Kidney (tissue), 13 donors: ENCODE measurements at regions not wholly inside any gene's neighbourhood (a gene's known extent, or its start where the extent isn't known, plus 50 kb on each side); places are given as distances from the start of the nearest gene placed in this dataset.
A peak's percentile ranks its signal among the peaks of the same experiment; 100 is the strongest.

Experiments
- DNase-seq, 5 donors: peaks; one replicate each; pipeline ENCODE4 v3.0.0-alpha.2; 2013 to 2020
- FAIRE-seq: peaks from 2 replicates; lab custom pipeline; 2012; peaks lifted over from hg19 to GRCh38; lab: Jason Lieb, UNC
- H3K27ac ChIP-seq, 2 donors: one replicate each; pipeline ENCODE4 v1.7.0; 2013; ENCODE audit warnings: low read depth in 2 of 2, low read length in 2 of 2, inconsistent platforms in 1 of 2
- H3K27me3 ChIP-seq: one replicate; pipeline ENCODE4 v1.7.1; 2013; ENCODE audit warnings: low read length, inconsistent platforms; ENCODE audit not compliant: control insufficient read depth, insufficient read depth
- H3K36me3 ChIP-seq, 3 donors: one replicate each; pipeline versions ENCODE4 v1.7.0 to v1.7.1; 2013; ENCODE audit warnings: low read length in 3 of 3, control low read depth in 1 of 3, inconsistent platforms in 1 of 3; ENCODE audit not compliant: insufficient read depth in 3 of 3, control insufficient read depth in 2 of 3
- H3K4me1 ChIP-seq, 3 donors: one replicate each; pipeline versions ENCODE4 v1.7.0 to v1.7.1; 2013; ENCODE audit warnings: low read length in 3 of 3, inconsistent platforms in 1 of 3, low read depth in 1 of 3; ENCODE audit not compliant: control insufficient read depth in 2 of 3, insufficient read depth in 2 of 3
- H3K4me3 ChIP-seq, 3 donors: one replicate each; pipeline versions ENCODE4 v1.7.0 to v1.8.1; 2013; ENCODE audit warnings: low read length in 3 of 3, control low read depth in 1 of 3, inconsistent platforms in 1 of 3
- H3K9ac ChIP-seq, 3 donors: one replicate each; pipeline versions ENCODE4 v1.7.0 to v1.7.1; 2013; ENCODE audit warnings: low read length in 3 of 3, control low read depth in 1 of 3, inconsistent platforms in 1 of 3
- H3K9me3 ChIP-seq, 3 donors: one replicate each; pipeline versions ENCODE4 v1.7.0 to v1.7.1; 2013; ENCODE audit warnings: low read length in 3 of 3, control low read depth in 1 of 3, inconsistent platforms in 1 of 3; ENCODE audit not compliant: control insufficient read depth in 2 of 3, insufficient read depth in 1 of 3
- CTCF ChIP-seq: IDR thresholded peaks from 3 replicates; pipeline ENCODE4 v1.5.1; 2012; ENCODE audit warnings: mild to moderate bottlenecking, moderate library complexity, borderline replicate concordance; ENCODE audit not compliant: insufficient read depth; ENCODE audit errors: extremely low read depth
- intact Hi-C: fragments of 100-400 bp; cut with DNase I; formaldehyde crosslinking; loops from one replicate; pipeline ENCODE4 v1.11.1; 2022
- donor health status: control.
- donor health status: control.
- donor health status: control.
- donor health status: control.
- donor health status: control.
- donor health status: DM: yes; HTN: yes; CAD: no.
- donor health status: Normal renal cell carcinoma (clear cell type).

GRCh38 chr14:48853159-48853558, 733.0 kb downstream of the RPS29 start:
- Histone ChIP-seq H3K4me3 (no peak overlapping the region), H3K27me3 (no peaks in the 10 kb centered on the region), H3K27ac (no peak overlapping the region), H3K36me3 (no peaks in the 10 kb centered on the region), H3K4me1 (no peaks in the 10 kb centered on the region), H3K9me3 (no peaks in the 10 kb centered on the region), H3K9ac (no peak overlapping the region)
- DNase-seq (no peak), FAIRE-seq (no peak)
- intact Hi-C loops: no loop called here
- TF ChIP-seq CTCF: no peak

- peak in 2 of 5 donors; percentile 9 to 26 for DNase-seq
- no peak for FAIRE-seq
- intact Hi-C loops: no loop called here
Measured at GRCh38 chr14:48849741-48850322, 736.3 kb downstream of the RPS29 start.

GRCh38 chr14:48842785-48843184, 743.4 kb downstream of the RPS29 start:
- no peak for DNase-seq

More at GRCh38 chr14:48849741-48850322, 736.3 kb downstream of the RPS29 start:
- H3K4me3 ChIP-seq: no peak overlapping the region
- no peaks in the 10 kb centered on the region for H3K9me3 ChIP-seq
- no peak for TF ChIP-seq CTCF
- H3K4me1 ChIP-seq: no peaks in the 10 kb centered on the region
- no peaks in the 10 kb centered on the region for H3K27me3 ChIP-seq
- H3K27ac ChIP-seq: no peak overlapping the region
- H3K36me3 ChIP-seq: no peaks in the 10 kb centered on the region
- H3K9ac ChIP-seq: no peak overlapping the region

More at GRCh38 chr14:48842785-48843184, 743.4 kb downstream of the RPS29 start:
- intact Hi-C loops: no loop called here
- Histone ChIP-seq H3K36me3 (no peaks in the 10 kb centered on the region), H3K27me3 (no peaks in the 10 kb centered on the region), H3K4me1 (no peaks in the 10 kb centered on the region), H3K4me3 (no peak overlapping the region), H3K9ac (no peak overlapping the region), H3K9me3 (no peaks in the 10 kb centered on the region), H3K27ac (no peak overlapping the region)
- FAIRE-seq: no peak
- no peak for TF ChIP-seq CTCF
